ENCODE measurements at regions not wholly inside any gene's neighbourhood (a gene's known extent, or its start where the extent isn't known, plus 50 kb on each side); places are given as distances from the start of the nearest gene placed in this dataset.

- CTCF ChIA-PET (ENCODE audit: low intra/inter-chr PET ratio) = no interaction called here
- no peak overlapping the region for H3K27ac ChIP-seq (ENCODE audit: extremely low read depth, low read depth, low read length)
- DNase-seq (ENCODE audit: extremely low read depth in 1 of 4, low spot score in 3 of 4) (no peak), ATAC-seq (no peak), FAIRE-seq (no peak)
- WGBS (ENCODE audit: insufficient coverage, low coverage, missing lambda C conversion rate) = 0% methylated on average over 4 of the region's 4 CpGs
- no TSS peak for BruUV-seq (replicated peaks)
- no peak overlapping the region for H3K4me2 ChIP-seq (ENCODE audit: insufficient read depth, low read length)
- no peak overlapping the region for H3K9ac ChIP-seq (ENCODE audit: insufficient read depth in 1 of 2, low read depth in 2 of 2, low read length in 2 of 2)
- no peak overlapping the region for H2AFZ ChIP-seq (ENCODE audit: low read depth, low read length)
- H3K27me3 ChIP-seq (ENCODE audit: control insufficient read depth in 2 of 2, insufficient read depth in 2 of 2, low read length in 2 of 2) = no peaks in the 10 kb centered on the region; a peak in 1 of 5 replicates
- H4K20me1 ChIP-seq (replicated peaks; ENCODE audit: control insufficient read depth, insufficient read depth, low read length) = no peaks in the 10 kb centered on the region
- no peaks in the 10 kb centered on the region for H3K79me2 ChIP-seq (ENCODE audit: control insufficient read depth, insufficient read depth, low read length)
- no peaks in the 10 kb centered on the region for H3K9me3 ChIP-seq (replicated peaks; ENCODE audit: control insufficient read depth, insufficient read depth, low read depth, low read length)
- no peaks in the 10 kb centered on the region for H3K36me3 ChIP-seq (ENCODE audit: control insufficient read depth, insufficient read depth, low read length)
- H3K4me3 ChIP-seq = no peak overlapping the region
- in situ Hi-C loops (cut with MboI) = no loop called here
- POLR2A ChIA-PET = no interaction called here
- no peaks in the 10 kb centered on the region for H3K9me1 ChIP-seq (ENCODE audit: control insufficient read depth, insufficient read depth, low read length)
- no peaks in the 10 kb centered on the region for H3K4me1 ChIP-seq (replicated peaks in 1 of 2; ENCODE audit: control insufficient read depth in 2 of 2, insufficient read depth in 2 of 2, low read length in 2 of 2)
- intact Hi-C loops (cut with micrococcal nuclease) = no loop called here
- TF ChIP-seq POLR2H (tag; IDR thresholded peaks at IDR 0.05; ENCODE audit: low read depth) (no peak), AFF4 (CRISPR knock-in tag; IDR thresholded peaks at IDR 0.05) (no peak), RBFOX2 (IDR thresholded peaks at IDR 0.05; ENCODE audit: low read depth, low read length) (no peak), MED1 (CRISPR knock-in tag; IDR thresholded peaks at IDR 0.05; ENCODE audit: borderline replicate concordance) (no peak), BRCA1 (IDR thresholded peaks at IDR 0.05) (no peak), BRCA1 (CRISPR knock-in tag; IDR thresholded peaks at IDR 0.05) (no peak), SMARCA5 (IDR thresholded peaks at IDR 0.05) (no peak), STAG1 (CRISPR knock-in tag; IDR thresholded peaks at IDR 0.05; ENCODE audit: borderline replicate concordance) (no peak), MYC (IDR thresholded peaks at IDR 0.05; ENCODE audit: low read depth, low read length) (no peak), MYC (CRISPR knock-in tag; IDR thresholded peaks at IDR 0.05; ENCODE audit: borderline replicate concordance, low read depth) (no peak)
Measured at GRCh38 chr2:118320658-118321057, 232.4 kb downstream of the INSIG2 start.

Data from K562 (cell line).